Stimulated activated naive CD8-positive, alpha-beta T cell treated with anti-CD3 and anti-CD28 coated beads, Interleukin-15, Interleukin-2, amounts not matched to agents 100 U/mL and 50 U/mL, for 24 hours (primary cell): ENCODE measurements at regions not wholly inside any gene's neighbourhood (a gene's known extent, or its start where the extent isn't known, plus 50 kb on each side); places are given as distances from the start of the nearest gene placed in this dataset.
"Not testable (repeated sequence)": the region's sequence is repeated elsewhere in the genome, so short reads cannot be mapped to it uniquely, and the experiment has no call there.

Experiments
- ATAC-seq: fragments of 150-1000 bp; cut with Tn5 transposase; one replicate; pipeline ENCODE4 v1.10.0; 2021
- DNase-seq: peaks from one replicate; pipeline ENCODE4 v3.0.0; 2021

DNA sequence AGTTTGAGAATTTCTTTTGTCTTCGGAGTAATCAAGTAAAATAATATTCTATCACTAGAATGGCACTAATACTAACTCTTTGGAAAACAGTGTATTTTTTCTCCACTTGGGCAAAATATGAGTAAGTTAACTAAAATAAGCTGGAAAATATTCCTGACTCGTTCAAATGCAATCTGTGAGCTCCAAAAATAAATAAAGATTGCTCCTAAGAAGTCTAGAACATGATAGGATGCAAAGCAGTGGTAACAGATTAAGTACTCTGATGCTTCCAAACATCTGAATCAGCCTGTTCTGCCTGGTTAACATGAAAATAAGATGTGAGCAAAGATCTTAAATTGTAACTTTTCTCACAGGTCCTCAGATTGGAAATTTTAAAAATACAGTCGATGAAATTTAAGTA is 285.1 kb upstream of the ID4 start:
- ATAC-seq, result no peak
- no peak for DNase-seq

DNA sequence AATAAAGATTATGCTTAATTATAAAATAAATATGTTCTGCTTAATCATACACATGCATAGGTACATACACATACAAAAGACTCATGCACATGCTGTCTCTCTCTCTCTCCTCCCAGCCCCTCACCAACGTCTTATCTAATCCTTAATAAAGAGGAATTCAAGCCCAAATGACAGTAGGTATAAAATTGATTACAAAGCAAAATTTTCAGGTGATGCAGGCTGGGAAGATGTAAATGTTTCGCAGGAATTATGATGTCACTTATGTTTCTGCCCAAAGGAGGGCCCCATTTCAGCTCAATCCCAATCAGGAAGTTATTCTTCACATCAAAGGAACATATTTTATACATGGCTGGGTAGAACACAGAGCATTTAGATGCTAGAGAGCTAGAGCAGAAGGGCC is 284.6 kb upstream of the ID4 start:
- ATAC-seq, result no peak
- DNase-seq, result no peak

DNA sequence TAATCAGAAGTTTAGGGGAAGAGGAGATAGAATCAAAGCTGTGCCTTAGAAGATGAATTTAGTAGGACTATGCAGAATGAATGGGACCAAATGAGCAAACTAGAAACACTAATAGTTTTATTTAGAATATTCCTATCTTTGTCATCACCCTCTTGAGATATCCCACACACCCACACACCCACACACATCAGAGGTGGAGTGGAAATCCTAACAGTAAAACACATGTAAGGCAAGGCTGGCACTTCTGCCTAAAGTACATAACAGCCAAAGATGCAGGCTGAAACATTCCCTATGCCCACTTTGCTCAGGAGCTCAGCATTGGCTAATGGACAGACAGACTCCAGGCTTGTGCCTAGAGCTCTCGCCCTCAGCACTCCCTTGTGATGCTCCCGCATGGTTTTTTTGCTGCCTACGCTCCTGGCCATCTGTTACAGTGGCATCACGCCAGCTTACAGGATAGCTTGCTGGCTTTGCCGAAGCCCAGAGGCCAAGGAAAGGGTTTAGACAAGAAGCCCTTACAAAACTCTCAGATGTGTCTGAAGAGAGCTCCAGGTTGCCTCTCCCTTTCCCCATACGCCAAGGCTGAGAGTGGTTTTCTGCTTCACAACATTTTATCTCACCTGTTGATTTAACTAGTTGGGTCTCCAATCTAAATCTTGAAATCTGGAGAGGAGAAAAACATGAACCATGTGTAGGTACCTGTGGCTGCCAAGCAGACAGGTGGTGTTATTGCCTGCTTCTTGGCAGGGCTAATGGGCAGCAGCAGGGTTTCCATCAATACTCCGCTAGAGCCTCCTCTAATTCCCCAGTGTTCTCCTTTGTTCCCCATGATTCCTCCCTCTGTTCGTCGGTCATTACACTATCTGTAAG is 282.6 kb upstream of the ID4 start:
- no peak for ATAC-seq
- DNase-seq, result no peak

DNA sequence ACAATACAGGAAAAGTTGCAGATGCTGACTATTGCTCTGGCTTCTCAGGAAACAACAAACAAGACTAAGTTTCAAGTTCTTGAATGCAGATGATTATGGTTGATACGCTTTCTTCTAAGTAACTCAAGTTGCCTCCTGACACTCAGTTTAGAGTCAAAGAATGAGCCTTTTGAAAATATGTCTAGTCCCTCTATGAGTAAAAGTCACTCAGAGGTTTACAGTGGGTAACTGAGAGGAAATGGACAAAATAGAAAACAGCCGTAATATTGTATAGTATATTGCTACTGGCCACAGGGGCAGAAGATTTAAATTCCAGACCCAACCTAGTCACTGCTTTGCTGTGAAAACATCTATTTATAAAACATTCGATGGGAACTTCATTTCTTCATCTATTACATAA is 280.0 kb upstream of the ID4 start:
- ATAC-seq, result no peak

DNA sequence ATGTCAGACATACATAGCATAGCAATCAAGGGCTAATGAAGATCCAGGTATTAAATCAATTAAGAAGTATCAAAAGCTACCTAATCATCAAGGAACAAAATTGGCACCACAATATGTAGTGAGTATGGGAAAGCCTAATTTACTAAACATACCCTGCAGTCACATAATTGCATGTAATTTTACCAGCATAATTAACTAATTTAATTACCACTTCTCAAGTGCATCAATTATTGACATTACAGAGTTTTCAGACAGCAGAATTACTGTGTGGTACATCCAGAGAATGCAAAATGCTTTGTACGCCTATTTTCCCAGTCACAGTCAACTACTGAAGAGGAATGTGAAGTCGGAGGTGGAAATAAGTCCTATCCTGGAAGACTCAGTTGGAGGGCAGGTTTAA is 279.0 kb upstream of the ID4 start:
- ATAC-seq, result no peak
- no peak for DNase-seq

More for the DNA sequence above, 280.0 kb upstream of the ID4 start:
- no peak for DNase-seq

DNA sequence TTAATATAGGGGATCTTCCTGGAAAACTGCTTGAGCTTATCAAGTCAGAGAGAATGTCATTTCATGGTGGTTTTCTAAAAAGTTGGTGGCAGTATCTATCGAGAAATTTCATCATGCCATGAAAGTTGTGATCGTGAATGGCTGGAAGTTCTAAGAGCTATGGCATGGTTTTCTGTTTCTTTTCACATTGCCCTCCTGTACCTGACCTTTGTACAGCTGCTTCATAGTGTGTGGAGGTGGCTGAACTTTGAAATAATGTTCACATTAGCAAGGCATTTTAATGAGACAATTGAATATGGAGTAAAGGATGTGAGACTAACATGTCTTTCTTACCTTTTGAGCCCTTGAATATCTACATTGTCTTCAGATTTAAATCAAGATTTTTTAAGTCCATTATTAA is 278.2 kb upstream of the ID4 start:
- DNase-seq, result no peak
- no peak for ATAC-seq

DNA sequence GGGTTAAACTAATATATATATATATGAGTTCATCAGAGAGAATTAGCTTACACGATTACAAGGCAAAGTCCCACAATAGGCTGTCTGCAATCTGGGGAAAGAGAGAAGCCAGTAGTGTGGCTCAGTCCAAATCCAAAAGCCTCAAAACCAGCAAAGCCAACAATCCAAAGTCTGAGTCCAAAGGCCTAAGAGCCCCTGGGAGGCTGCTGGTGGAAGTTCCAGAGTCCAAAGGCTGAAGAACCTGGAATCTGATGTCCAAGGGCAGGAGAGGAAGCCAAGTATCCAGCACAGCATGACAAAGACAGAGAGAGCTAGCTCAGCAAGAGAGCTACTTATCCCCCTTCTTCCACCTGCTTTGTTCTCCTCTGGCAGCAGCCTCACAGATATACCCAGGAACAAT is 274.7 kb upstream of the ID4 start:
- no peak for ATAC-seq

DNA sequence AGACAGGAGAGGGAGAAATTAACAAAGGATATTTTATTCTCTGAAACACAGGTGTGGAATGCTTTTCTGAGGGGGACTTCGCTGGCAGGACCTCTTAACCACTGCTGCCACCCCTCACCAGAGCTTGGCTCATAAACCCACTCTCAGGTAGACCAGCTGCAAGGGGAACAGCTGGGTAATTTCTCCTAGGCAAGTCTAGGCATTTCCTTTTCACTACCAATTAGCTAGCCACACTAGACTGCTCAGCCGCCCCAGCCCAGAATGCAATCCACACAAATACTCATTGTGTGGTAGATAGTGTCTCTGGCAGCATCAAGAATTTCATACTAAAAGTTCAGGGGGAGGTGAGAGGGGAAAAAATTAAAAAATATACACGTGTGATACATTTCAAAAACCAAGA is 267.6 kb upstream of the ID4 start:
- DNase-seq, result no peak

More for the DNA sequence above, 274.7 kb upstream of the ID4 start:
- no peak for DNase-seq

DNA sequence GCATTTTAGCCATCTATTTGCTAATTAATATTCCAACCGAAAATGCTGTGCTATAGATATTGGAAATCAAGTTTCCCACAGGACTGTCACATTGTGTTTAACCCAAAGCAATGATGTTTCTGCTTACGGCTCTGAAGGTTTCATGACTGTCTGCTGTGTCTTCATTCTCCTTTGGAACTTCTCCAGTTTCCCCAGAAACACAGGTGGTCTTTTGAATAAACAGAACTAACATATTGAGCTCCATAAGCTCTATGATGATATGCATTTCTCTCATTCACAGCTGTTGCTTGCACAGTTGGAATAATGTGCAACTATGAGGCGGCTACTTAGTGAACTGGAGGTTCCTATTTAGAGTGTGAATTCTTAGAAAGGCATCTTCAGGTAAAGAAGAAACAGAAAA is 266.0 kb upstream of the ID4 start:
- ATAC-seq, result no peak
- no peak for DNase-seq

More for the DNA sequence above, 267.6 kb upstream of the ID4 start:
- no peak for ATAC-seq

DNA sequence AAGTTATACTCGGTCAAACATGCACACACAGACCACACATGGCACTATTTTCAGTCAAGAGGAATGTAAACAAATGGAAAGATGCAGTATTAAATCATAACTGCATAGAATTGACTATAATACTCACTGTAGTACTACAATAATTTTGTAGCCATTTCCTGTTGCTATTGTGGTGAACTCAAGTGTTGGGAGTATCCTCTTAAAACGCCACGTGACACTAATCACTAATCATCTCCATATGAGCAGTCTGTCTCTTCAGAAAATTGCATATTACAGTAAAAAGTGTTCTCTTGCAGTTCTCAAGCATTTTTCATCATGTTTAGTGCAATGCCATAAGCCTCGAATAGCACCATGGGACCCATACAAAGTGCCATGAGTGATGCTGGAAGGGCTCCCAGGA is 258.7 kb upstream of the ID4 start:
- DNase-seq (no peak), ATAC-seq (no peak)

DNA sequence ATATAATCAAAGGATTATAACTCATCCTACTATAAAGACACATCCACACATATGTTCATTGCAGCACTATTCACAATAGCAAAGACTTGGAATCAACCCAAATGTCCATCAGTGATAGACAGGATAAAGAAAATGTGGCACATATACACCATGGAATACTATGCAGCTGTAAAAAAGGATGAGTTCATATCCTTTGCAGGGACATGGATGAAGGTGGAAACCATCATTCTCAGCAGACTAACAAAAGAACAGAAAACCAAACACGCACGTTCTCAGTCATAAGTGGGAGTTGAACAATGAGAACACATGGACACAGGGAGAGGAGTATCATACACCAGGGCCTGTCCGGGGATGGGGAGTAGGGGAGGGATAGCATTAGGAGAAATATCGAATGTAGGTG is 253.0 kb upstream of the ID4 start:
- not testable (repeated sequence) for DNase-seq, ATAC-seq

DNA sequence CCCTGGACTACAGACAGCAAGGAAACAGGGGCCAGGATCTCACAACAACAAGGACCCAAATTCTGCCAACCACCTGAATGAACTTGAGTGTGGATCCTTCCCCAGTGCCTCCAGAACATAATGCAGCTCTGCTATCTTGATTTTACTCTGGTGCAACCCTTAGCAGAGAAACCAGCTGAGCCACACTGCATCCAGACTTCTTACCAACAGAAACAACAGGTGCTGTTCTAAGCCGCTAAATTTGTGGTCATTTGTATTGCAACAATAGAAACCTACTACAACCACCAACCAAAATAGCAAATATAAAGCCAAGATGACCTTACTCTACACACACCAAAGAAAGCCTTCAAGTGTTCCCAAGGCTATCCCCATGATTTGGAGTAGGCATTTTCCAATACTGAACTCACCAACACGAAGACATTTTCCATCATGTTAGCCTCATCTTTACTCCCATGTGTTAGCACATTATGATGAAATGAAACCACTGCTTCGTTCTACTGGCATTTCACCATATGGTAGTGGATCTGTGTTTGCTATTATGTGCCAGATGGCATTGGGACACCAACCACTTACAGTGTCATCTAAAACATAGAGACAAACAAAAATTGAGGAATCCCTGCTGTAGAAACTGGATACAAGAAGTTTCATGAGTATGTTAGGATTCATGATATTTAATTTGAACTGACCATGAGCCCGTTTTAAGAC is 249.8 kb upstream of the ID4 start:
- no peak for DNase-seq
- ATAC-seq, result no peak

DNA sequence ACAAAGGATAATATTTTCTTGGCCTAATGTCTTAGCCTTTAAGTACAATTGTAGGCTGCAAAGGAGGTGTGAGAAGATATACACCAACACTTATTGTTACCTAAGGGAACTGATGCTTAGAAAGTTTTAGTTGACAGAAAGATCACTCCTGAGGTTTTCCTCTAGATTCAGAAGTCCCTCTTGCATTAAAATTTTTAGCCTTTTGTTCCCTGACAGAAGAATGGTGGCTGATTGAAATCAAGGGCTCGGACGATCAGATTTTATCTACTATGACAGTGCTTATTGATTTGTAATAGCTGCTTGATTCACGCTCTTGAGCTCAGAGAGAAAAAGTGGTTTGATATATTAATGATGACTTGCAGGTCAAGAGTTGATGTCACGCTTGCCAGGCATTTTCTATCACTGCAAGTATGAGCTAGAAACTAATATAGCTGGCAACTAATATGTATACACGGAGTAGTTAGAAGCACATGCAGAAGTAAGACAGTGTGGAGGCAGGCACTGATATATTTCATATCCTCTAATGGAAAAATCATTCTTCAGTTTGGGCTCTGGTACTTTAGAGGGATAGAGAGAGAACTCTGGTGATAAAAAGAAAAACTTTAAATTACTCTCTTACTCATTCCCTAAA is 246.6 kb upstream of the ID4 start:
- ATAC-seq, result no peak
- no peak for DNase-seq

DNA sequence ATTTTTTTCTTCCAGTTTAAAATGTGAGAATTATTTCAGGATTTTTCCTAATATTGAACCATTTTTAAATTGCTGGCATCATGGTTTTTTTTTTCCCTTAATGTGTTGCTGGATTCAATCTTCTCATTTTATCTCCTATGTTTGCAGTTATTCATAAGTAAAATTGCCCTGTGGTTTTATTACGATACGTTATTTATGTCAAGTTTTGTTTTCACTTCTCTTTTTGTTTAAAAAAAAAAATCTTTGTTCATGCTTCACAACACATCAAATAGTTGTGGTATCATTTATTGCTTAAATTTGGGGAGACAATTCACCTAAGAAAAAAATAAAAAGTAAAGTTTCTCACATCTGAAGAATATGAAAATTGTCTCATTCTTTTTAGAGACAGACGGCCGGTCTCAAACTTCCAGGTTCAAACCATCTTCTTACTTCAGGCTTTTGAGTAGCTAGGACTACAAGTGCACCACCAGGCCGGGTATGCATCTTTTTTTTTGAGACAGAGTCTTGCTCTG is 239.3 kb upstream of the ID4 start:
- ATAC-seq (no peak), DNase-seq (no peak)

DNA sequence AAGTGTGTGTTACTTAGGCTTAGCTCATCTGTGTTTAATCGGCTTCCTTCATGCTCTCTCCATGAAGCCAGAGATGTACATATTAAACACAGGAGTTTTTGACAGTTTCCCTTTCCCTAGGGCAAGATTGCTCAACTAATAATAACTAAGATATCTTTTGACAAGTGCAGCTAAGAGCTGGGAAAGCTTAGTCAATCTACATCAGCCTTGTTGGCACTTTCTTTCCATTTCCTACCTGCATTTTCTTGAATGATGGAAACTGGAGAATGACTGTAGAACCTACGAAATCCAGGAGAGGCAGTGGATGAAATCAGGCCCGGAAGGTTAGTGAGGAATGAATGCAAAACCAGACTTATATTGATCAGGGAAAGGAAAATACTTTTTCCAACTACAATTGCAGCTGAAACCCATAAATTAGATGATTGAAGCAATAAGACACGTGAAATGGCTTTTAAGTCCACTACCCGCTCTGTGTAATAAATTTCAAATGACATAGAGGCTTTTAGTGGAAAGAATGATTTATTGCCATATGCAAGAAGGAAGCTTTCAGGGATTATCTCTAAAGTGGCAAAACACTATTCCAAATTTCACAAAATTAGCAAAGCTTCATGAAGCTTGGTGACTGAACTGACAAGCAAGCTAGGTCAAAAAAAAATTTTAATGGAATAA is 237.2 kb upstream of the ID4 start:
- no peak for DNase-seq
- no peak for ATAC-seq

DNA sequence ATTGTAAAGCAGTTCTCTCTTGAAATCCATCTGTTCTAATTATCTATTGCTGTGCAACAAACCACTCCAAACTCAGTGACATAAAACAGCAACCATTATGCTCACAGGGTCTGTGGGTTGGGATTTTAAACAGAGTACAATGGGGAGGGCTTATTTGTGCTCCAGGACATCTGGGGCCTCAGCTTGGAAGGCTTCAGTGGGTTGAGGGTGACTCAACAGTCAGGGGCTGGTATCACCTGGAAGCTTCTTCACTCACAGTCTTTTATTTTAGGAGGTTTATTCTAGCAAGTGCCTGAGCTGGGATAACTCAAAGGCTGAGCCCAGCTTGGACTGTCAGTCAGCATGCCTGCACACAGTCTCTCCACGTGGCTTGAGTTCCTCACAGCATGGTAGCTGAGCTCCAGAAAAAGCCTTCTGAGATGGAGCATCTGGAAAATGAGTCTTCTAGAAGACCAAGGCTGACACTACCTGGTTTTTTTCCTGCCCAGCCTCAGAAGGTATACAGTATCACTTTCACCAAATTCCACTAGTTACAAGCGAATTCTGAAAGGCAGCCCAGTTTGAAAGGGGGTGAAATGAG is 234.6 kb upstream of the ID4 start:
- ATAC-seq (no peak), DNase-seq (no peak)

DNA sequence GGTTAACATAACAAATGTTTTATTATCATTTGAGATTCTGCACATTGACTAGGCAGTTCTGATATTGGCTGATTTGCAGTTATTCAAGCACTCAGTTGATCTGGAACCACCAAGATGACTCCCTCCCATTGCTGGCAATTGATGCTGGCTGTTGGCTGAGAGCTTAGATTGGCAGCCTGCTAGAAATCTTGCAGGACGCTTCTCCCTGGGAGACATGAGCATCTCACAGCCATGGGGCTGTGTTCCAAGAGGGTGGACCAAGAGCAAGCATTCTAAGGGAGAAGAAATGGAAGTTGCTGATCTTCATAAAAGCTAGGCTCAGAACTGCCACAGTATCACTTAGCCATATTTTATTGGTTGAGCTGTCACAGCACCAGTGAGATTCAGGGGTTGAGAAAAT is 233.4 kb upstream of the ID4 start:
- no peak for ATAC-seq
- DNase-seq, result no peak

DNA sequence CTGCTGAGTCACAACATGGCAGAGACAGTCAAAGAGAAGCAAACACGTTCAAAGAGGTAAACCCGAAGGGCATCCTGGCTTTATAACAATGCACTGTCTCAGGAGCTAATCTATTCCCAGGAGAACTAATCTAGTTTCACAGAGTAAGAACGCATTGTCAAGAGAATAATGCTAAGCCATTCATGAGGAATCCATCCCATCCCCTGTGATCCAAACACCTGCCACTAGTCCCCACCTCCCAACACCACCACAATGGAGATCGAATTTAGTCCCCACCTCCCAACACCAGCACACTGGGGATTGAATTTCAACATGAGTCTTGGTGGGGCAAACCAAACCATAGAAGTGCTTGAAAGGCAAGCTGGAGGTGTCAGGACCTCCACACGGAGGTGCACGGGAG is 231.5 kb upstream of the ID4 start:
- no peak for DNase-seq
- ATAC-seq, result no peak

DNA sequence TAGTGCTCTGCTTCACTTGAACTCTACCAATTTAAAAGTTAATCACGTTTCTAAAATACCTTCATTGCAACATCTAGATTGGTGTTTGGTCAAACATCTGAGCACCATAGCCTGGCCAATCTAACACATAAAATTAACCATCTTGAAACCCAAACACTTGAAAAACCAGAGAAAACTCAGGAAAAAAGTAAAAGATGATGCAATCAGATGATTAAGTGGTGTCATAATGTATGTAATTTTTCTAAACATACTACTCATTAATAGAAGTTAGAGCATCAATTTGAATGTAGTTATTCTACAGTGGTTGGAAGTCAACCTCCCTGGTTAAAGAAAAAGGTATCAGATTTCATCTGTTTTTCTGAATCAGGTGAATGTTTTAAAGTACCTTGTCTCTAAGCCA is 228.6 kb upstream of the ID4 start:
- ATAC-seq (no peak), DNase-seq (no peak)

DNA sequence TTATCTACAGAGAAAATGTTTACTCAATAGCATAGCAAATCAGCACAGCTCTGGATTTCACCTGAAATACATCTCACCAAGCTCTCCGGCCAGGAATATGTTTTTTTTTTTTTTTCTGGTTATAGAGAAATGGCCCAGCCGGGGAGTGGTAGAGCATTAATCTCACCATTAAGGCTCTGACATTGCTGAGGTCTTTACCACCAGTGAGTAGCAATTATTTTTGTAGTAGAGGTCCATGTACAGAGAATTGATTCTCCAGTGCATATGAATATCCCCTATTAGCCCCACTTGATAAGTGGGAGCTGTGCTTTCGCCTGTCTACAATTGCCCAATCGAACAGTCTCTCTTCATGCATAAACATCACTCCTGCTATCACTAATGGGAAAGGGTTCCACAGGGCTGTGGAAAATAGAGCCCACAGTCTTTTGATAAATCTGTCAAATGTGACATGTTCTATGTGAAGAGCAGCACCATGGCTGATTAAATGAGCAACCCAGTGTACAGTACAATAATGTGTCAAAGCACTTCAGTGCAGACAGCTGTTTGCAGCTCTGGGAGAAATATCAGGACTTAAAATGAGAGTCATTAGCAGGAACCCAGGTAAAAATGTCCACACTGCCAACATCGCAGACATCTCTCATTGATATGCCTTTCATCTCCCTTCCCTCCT is 227.1 kb upstream of the ID4 start:
- DNase-seq, result no peak

DNA sequence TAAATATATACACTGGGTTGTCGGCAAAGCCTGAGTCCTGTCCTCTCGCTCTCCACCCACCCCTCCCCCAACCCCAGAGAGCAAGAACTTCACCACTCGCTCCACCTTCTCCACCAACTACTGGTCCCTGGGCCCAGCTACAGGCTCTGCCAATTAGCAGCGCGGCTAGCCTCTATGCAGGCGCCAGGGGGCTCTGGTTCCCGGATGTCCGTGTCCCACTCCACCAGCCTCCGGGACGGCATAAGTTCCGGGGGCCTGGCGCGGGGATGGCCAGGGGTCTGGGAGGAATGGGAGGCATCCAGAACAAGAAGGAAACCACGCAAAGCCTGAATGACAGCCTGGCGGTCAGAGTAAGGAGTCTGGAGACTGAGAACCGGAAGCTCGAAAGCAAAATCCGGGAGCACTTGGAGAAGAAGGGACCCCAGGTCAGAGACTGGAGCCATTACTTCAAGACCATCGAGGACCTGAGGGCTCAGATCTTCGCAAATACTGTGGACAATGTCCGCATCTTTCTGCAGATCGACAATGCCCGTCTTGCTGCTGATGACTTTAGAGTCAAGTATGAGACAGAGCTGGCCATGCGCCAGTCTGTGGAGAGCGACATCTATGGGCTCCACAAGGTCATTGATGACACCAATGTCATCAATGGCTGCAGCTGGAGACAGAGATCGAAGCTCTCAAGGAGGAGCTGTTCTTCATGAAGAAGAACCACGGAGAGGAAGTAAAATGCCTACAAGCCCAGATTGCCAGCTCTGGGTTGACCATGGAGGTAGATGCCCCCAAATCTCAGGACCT is 224.3 kb upstream of the ID4 start:
- not testable (repeated sequence) for DNase-seq, ATAC-seq

More for the DNA sequence above, 227.1 kb upstream of the ID4 start:
- ATAC-seq, result no peak
